Activated CD4-positive, alpha-beta memory T cell treated with anti-CD3 and anti-CD28 coated beads for 36 hours (primary cell): ENCODE measurements at regions not wholly inside any gene's neighbourhood (a gene's known extent, or its start where the extent isn't known, plus 50 kb on each side); places are given as distances from the start of the nearest gene placed in this dataset.
A peak's percentile ranks its signal among the peaks of the same experiment; 100 is the strongest.
"Not testable (repeated sequence)": the region's sequence is repeated elsewhere in the genome, so short reads cannot be mapped to it uniquely, and the experiment has no call there.

Experiments used
- CTCF ChIA-PET: fragments of 350-600 bp; sonication (Branson Sonifier 250); formaldehyde crosslinking; loops from one replicate; lab custom pipeline; 2021; ENCODE audit warnings: antibody characterized with exemption, inconsistent platforms; lab: Charles Lee
- POLR2A ChIA-PET: fragments of 350-600 bp; sonication (Branson Sonifier 250); formaldehyde crosslinking; loops from one replicate; lab custom pipeline; 2021; ENCODE audit warnings: antibody characterized with exemption; lab: Charles Lee
- DNase-seq: peaks from one replicate; pipeline ENCODE4 v3.0.0-alpha.2; 2020
- H3K27ac Mint-ChIP-seq: one replicate; pipeline ENCODE4 v1.8.0; 2021; ENCODE audit warnings: mixed read lengths
- H3K27me3 Mint-ChIP-seq: one replicate; pipeline ENCODE4 v1.8.0; 2021; ENCODE audit warnings: mixed read lengths
- H3K36me3 Mint-ChIP-seq: one replicate; pipeline ENCODE4 v1.8.0; 2021; ENCODE audit warnings: mixed read lengths
- H3K4me1 Mint-ChIP-seq: one replicate; pipeline ENCODE4 v1.8.0; 2021; ENCODE audit warnings: low read depth, mixed read lengths
- H3K4me3 Mint-ChIP-seq: one replicate; pipeline ENCODE4 v1.8.0; 2021; ENCODE audit warnings: mild to moderate bottlenecking, mixed read lengths
- H3K9me3 Mint-ChIP-seq: one replicate; pipeline ENCODE4 v1.8.0; 2021; ENCODE audit warnings: mixed read lengths
- intact Hi-C: fragments of 100-400 bp; cut with micrococcal nuclease; formaldehyde crosslinking; loops from one replicate; pipeline ENCODE4 v1.15.1; 2023

- intact Hi-C loops, H3K4me3 Mint-ChIP-seq, H3K36me3 Mint-ChIP-seq, CTCF ChIA-PET, DNase-seq, H3K4me1 Mint-ChIP-seq, H3K27ac Mint-ChIP-seq, H3K27me3 Mint-ChIP-seq, POLR2A ChIA-PET: not testable (repeated sequence)
- H3K9me3 Mint-ChIP-seq, result peaks cover 13% of the 10 kb centered on the region
Measured at GRCh38 chr21:10270211-10270610, 251.2 kb upstream of the TPTE start.

GRCh38 chr21:10271666-10272207, 249.6 kb upstream of the TPTE start:
- POLR2A ChIA-PET, result not testable (repeated sequence)
- DNase-seq, result peak; percentile 34

GRCh38 chr21:10272216-10272615, 249.2 kb upstream of the TPTE start:
- Mint-ChIP-seq H3K27ac (no peak overlapping the region), H3K4me3 (no peak overlapping the region), H3K36me3 (peaks cover 3% of the 10 kb centered on the region), H3K4me1 (no peaks in the 10 kb centered on the region), H3K9me3 (peaks cover 13% of the 10 kb centered on the region), H3K27me3 (no peaks in the 10 kb centered on the region)
- ChIA-PET CTCF (no interaction called here), POLR2A (no interaction called here)
- intact Hi-C loops, result no loop called here
- DNase-seq, result peak; percentile 14

More at GRCh38 chr21:10271666-10272207, 249.6 kb upstream of the TPTE start:
- H3K4me3 Mint-ChIP-seq, CTCF ChIA-PET, H3K36me3 Mint-ChIP-seq, intact Hi-C loops, H3K4me1 Mint-ChIP-seq, H3K27ac Mint-ChIP-seq, H3K27me3 Mint-ChIP-seq: not testable (repeated sequence)
- peaks cover 13% of the 10 kb centered on the region for H3K9me3 Mint-ChIP-seq

GRCh38 chr21:10273196-10273595, 248.2 kb upstream of the TPTE start:
- ChIA-PET POLR2A (no interaction called here), CTCF (no interaction called here)
- Mint-ChIP-seq H3K27ac (no peak overlapping the region), H3K36me3 (peaks cover 3% of the 10 kb centered on the region), H3K4me1 (no peaks in the 10 kb centered on the region), H3K9me3 (peaks cover 13% of the 10 kb centered on the region), H3K27me3 (no peaks in the 10 kb centered on the region), H3K4me3 (no peak overlapping the region)
- DNase-seq, result no peak
- intact Hi-C loops, result no loop called here

- H3K27ac Mint-ChIP-seq, H3K27me3 Mint-ChIP-seq, intact Hi-C loops, H3K36me3 Mint-ChIP-seq, CTCF ChIA-PET, H3K4me3 Mint-ChIP-seq, H3K4me1 Mint-ChIP-seq, POLR2A ChIA-PET: not testable (repeated sequence)
- H3K9me3 Mint-ChIP-seq, result peaks cover 13% of the 10 kb centered on the region
- peak; percentile 32 for DNase-seq
Measured at GRCh38 chr21:10273794-10274338, 247.5 kb upstream of the TPTE start.
